ENCODE measurements at regions not wholly inside any gene's neighbourhood (a gene's known extent, or its start where the extent isn't known, plus 50 kb on each side); places are given as distances from the start of the nearest gene placed in this dataset.
"Not testable (repeated sequence)": the region's sequence is repeated elsewhere in the genome, so short reads cannot be mapped to it uniquely, and the experiment has no call there.

DNA sequence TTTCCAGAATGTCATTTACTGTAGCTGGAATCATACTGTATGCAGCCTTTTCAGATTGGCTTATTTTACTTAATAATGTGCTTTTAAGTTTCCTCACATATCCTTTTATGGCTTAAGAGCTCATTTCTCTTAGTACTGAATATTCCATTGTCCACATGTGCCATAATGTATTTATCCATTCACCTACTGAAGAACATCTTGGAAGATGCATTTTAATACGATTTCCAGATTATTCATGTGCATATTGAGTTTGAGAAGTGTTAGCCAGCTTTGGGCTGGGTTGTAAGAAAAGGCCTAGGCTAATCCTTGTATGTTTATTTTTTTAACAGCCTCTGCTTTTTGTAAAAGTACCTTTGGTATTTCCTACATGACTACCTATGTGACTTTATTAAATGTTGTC, 109.3 kb upstream of the MDFIC start:
- no peak for DNase-seq

DNA sequence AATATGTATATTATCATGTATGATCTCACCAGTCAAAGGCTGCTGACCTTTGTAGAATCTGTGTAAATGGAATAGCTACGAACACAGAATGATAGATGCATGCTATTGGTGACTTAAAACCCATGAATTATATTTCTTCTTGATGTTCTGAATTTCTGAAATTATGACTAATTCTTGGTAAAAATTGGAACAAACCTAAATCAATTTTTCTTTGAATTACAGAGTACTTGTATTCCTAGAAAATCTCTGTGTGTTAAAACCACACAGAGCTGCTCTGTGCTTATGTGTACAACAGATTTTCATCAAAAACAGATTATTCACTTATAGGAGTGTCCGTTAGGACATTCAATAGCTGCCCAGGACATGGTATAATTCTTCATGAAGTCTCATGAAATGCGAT, 108.3 kb upstream of the MDFIC start:
- DNase-seq: no peak

DNA sequence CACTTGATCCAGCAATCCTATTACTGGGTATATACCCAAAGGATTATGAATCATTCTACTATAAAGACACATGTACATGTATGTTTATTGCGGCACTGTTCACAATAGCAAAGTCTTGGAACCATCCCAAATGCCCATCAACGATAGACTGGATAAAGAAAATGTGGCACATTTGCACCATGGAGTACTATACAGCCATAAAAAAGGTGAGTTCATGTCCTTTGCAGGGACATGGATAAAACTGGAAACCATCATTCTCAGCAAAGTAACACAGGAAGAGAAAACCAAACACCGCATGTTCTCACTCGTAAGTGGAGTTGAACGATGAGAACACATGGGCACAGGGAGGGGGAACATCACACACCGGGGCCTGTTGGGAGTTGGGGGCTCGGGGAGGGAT, 104.9 kb upstream of the MDFIC start:
- not testable (repeated sequence) for DNase-seq

DNA sequence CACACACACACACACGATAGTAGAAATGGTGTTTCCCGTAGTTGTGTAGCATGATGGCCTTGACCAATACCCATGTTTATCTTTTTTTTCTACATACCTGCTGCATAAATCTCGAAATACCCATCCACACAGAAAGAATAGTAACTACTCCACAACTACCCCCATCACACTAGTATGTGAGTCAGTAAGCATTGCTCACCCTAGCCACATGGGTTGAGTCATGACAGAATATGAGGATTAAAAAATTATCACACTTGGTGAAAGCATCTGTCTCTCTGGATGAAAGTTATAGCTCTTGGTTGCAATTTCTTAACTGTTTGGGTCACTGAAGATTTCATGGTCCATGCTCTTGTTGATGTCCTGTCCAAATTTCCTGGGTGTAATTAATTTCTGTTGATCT, 103.4 kb upstream of the MDFIC start:
- DNase-seq: no peak

DNA sequence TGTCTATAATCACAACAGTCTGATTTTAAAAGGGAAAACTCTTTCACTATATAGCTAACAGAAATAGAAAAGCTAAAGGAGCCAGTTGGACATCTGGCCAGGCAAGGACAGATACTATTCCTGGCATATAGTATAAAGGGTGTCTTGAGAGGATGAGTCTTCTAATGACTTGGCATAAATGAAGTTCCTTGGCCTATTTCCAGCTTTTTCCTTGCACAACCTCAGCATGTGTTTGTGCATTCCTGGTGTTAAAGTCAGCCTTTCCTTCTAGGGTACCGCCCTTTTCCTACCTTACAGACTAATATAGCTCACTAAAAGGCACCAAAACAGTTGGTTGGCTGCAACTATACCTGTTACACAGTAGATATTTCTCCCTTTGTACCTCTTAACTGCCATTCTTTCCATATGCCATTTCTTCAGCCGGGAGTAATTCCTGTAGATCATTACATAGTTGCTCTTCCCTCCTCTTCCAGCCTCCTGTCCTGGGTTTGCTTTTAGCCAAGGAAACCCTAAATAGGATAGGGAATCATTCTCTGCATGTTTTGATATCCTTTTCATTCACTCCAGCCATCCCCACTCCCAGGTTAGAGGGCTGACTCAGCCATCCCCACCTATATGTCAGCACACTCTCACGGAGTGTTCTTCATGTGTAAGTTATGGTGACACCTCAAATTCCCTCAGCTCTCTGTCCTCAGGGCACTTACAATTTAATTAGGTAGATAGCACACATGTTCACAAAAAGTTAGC, 102.1 kb upstream of the MDFIC start:
- DNase-seq: no peak

DNA sequence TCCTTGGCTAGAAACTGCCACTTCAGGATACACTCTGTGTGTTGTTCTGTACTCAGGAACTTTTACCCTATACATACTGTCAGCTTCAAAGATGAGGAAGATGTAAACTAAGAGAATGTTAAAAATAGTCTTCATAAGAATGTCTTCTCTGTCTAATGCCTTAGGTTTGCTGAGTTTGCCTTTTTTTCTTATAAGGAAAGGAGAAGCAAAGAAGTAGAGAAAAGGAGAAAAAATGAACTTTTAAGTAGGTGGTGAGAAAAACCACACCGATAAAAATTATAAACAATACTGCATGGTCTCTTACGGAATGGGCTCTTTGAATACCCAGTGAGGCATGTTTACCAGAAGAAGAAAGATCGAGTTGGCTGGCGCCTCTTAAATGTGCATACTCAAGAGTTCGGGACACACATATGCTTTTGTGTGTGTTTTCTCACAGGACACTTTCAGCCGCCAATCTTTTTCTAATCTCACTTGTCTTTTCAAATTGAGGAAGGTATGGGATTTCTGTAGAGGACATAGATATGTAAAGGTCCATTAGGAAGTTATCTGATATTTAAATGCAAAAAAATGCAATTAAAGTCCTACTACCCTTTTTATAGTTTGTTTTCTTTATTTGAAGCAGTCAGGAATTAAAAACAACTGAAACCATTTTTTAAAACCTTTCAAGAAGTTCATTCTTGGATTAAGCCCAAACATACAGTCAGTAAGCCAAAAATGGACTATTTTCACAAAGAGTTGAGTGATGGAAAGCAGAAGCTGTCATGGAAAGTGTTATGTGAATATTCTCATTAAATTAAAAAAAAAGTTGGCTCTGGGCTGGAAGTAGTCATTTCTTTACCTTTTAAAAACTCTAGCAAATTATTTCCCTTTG, 100.6 kb upstream of the MDFIC start:
- no peak for DNase-seq

DNA sequence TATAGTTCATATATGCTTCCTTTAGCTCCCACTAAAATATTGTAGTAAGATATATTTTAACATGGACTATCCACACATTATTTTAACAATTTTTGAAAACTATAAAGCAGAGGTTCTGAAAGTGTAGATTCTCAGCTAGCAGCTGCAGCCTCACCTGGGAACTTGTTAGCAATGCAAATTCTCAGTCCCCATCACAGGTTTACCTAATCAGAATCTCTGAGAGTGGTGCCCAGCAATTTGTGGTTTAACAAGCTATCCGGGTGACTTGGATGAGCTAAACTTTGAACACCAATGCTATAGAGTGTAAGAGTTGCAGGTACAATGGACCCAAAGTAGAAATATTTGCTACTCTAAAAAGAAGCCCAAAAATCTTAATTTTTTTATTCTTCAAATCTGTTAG, 99.8 kb upstream of the MDFIC start:
- no peak for DNase-seq

DNA sequence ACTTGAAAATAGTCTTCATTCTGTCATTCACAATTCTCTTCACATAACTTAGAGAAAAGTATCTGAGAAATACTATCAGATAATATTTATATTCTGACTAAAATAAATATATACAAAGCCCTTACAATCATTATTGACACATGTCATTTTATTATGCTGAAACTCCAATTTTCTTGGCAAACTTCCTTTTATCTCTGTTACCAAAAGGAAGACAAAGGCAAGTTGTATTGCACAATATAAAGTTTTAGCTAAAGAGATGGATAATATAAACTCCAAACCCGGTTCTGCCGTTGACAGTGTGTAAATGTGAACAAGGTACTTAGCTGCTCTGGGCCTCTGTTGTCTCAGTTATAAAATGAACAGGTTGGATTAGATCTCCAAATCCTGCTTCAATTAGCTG, 99.0 kb upstream of the MDFIC start:
- no peak for DNase-seq

DNA sequence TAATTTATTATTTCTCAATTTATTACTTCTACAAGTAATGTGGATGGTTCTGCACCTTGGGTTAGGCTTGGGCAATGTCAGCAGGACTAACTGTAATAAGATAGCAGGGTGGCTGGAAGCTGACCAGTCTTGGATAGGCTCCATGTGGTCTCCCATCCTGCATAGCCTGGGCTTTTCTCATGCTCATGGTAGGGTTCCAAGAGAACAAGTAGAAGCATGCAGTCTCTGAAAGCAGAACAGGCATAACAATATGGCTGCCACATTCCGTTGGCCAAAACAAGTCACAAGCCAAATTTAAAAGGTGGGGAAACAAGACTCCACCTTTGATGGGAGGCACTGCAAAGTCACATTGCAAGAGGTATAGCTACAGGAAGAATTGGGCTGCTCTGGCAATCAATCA, 98.6 kb upstream of the MDFIC start:
- DNase-seq: no peak

DNA sequence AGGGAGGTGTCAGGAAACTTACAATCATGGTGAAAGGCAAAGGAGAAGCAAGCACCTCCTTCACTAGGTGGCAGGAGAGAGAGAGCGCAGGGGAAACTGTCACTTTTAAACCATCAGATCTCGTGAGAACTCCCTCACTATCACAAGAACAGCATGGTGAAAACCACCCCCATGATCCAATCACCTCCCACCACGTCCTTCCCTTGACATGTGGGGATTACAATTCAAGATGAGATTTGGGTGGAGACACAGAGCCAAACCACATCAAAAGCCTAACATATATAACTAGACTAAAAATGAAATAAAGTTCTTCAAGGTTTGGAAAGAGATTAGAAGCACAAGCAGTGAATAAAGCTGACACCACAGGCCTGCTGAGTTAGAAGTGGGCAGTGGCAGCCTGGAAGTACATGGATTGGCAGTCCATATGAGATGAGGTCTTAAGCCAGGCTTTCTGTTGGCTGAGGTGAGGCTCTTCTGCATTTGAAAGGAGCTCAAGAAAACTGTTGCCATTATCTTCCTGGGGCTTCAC, 96.4 kb upstream of the MDFIC start:
- DNase-seq: no peak

DNA sequence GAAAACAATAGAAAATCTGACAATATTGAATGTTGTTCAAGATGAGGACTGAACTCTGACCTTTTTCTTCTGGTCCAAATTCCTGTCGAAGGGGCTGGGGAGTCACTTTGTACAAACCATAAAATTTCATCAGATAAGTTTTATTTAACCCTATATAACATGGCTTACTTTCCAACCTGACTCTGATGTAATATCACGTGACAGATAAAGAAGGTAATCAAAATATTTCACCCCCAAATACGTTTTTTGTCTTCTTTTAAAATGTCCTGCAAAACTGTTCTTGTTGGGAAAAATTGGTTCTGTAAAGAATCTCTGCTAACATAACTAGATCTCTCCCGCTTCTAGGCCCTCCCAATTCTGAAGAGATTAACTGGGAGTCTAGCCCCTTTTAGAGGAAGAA, 90.9 kb upstream of the MDFIC start:
- no peak for DNase-seq

DNA sequence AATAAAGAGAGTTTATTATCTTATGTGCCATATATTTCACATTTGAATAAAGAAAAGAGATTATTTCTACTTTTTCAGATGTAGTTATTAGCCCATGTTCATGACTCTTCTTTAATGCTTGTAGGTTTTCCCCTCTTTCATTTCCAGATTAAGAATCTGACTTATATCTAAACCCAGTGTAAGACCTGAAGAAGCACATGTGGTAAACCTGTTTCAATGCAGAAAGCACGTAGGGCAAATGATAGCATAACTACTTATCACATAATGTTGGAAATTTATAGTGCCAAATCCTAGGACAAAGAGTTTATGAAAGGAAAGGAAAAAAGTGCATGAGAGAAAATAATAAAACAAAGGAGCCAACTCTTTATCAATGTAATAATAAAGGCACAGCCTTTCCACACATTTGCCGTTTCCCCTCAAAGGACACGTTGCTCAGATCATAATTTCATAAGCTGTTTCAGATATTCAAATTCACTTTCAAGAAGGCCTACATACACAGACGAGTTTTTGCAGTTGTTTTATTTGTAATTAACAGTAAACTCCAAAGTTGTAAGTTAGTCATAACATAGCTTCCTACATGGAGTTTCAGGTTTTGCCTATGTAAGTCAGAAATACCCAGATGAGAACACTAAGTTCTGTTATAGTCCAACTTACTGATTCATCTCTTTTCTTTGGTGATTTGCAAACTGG, 88.8 kb upstream of the MDFIC start:
- no peak for DNase-seq

DNA sequence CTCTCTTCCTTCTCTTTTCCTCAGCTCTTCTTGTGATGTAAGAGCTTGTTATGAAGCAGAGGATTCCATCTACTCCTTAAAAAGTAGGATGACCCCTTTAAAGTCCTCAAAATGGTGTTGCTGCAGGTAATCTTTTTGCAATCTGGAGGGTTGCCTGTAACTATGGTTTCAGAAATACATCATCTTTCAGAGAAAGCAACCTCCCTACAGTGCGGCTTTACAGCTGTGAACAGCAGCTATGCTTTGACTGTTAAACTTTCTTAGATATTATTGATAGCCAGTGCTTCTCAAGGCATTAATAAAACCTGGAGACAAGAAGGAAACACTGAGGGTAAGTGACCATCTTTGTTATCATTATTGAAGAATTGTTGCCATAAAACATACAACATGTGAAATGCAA, 86.6 kb upstream of the MDFIC start:
- no peak for DNase-seq

DNA sequence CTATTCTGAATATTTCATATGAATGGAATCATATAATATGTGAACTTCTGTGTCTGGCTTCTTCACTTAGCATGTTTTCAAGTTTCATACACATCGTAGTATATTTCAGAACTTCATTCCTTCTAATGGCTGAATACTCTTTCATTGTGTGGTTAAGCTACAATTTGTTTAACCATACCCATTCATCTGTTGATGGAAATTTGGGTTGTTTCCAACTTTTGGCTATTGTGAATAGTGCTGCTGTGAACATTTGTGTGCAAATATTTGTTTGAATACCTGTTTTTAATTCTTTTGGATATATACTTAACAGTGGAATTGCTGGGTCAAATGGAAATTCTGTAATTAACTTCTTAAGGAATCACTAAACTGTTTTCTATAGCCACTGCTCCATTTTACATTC, 86.0 kb upstream of the MDFIC start:
- DNase-seq: no peak

DNA sequence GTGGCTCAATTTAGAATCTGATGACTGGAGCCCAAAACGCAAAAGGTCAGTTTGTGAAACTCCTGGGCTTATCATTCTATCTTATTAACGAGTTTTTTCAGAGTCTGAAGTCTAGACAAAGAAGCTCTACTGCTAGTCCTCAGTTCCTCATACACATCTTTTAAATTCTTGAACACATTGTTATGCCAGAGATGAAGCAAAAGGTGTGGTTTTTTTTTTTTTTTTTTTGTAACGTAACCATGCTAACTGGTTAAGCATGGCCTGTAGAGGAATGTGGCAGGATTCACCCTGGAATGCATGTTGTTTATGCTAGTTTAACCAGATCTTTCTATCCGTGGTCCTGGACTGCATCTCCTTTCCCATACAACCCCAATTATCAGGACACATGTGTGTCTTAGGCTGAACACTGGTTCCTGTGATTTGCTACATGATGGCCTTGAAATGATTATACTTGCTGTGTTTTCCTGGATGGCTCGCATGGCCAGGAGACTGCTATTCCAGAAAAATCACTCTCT, 79.3 kb upstream of the MDFIC start:
- no peak for DNase-seq

DNA sequence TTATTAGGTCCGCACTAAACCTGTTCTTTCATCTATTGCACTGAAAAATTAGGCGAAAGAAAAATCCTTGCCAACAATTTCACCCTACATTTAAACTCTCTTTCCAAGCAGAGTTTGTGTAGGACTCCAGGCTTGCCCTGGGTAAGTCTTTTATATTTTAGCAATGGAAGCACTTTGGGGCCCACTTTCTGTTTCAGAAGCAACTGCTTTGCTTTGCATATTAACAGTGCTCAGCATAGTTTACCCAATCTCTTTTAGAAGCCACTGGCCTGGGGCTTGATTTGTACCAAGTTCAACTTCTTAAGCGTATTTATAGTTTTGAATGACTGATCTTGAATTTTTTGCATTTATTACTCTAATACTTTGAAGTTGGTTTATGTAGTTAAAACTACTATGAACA, 78.8 kb upstream of the MDFIC start:
- DNase-seq: no peak

DNA sequence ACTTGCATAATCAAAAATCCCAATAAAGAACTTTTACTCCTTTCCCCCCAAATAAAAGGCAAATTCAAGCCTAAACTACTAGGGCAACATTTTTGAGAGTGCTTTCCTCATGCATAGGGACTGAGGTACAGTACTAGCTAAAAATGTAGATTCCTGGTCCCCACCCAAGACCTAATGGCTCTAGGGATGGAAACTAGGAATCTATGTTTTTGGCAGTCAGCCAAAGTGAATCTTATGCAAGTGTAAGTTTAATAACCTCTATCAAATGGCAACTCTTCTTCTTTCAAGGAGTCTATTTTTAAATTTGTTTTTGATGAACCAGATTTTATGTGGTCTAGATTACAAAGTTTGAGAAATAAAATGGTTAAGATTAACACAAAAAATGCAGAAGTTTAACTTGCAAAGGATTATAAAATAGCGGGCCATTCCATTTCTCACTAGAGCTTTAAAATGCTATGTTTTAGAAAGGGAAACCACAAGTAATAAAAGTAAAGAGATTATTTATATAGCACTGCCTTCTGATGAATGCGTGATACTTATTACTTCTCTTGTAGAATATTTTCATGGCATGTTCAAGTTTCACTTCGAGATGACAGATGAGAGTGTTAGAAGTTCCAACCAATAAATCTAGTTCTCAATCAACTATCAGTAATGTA, 70.4 kb upstream of the MDFIC start:
- no peak for DNase-seq

DNA sequence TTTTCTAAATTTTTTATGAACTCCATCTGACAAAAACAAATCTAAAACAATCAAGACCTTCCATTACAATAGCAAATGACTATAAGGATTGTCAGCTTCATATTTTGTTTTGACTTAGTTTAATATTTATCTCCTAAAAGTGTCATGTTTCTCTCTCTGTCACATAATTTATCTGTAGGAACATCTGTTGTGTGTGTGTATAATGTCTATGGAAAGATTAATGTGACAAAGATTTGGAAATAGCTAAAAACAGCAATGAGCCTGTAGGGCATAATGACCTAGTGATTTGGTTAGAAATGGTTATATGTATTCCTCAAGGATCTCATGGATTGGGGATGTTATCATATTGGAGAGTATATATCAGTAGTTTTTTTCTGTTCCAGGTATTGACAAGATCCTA, 69.6 kb upstream of the MDFIC start:
- no peak for DNase-seq

DNA sequence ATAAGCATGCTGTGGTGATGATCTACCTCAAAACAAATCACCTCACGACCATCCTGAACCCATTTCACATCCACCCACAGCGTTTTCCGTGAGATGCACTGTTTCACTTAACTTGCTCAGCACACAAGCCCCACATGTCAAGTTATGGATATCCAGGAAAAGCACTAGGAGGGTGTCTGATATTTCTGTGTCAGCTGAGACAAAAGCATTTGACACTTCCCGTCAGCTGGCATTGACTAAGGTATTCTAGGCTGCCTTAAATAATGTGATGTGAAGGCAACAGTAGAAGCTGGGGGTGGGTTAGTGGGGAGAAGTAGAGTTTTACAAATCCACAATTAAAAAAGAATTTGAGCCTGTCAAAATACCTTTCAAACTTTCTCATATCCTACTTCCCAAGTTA, 68.7 kb upstream of the MDFIC start:
- DNase-seq: no peak

DNA sequence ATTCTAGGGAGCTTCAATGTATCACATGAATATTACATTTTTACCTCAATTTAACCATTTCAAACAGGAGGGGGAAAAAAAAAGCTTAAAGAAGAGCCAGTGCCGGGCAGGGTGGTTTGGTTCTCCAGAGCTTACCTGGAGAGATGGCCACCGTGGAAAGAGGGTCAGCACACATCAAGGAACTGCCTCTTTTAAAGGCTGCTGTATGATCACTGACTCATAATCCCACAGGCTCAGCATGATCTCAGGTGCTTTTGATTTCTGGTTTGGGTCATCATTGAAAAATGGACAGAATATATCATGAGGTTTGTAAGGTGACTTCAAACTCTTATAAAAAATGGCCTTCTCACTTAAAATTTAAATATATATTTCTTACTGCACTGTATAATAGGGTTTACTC, 67.5 kb upstream of the MDFIC start:
- DNase-seq: no peak

DNA sequence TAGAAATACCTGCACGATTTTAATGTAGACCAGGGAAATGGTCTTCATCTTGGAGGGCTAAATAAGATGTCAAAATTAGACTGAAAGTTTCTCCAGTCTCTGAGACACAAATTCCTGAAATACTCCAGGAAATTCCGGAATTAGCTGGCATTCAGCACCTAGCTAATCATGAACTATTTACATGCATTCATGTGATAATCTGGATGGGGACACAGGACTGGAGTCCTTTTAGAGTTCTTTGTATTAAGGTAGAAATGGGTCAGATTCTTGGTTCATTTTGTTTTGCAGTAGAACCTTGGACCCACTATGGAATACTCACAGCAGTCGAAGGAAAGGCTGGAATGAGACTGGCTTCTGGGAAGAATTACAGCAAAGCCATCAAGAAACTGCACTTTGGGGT, 65.3 kb upstream of the MDFIC start:
- no peak for DNase-seq

DNA sequence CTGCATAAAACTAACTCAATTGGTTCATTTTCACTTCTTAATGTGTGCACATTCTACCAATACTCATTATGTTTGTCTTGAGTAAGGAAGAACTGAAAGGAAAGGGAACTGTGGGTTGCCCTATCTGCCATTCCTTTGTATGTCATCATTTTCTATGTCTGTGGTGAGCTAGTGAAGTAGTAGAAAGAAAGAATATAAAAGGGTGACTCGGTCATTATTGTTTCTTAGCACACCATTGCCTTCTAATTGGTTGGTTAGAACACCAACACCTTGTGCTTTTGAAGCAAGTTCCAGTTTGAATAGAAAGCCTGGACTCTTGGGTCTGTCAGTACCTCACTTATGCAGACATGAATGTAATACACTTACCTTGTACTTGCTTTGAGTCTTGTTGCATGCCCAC, 64.3 kb upstream of the MDFIC start:
- DNase-seq: no peak

DNA sequence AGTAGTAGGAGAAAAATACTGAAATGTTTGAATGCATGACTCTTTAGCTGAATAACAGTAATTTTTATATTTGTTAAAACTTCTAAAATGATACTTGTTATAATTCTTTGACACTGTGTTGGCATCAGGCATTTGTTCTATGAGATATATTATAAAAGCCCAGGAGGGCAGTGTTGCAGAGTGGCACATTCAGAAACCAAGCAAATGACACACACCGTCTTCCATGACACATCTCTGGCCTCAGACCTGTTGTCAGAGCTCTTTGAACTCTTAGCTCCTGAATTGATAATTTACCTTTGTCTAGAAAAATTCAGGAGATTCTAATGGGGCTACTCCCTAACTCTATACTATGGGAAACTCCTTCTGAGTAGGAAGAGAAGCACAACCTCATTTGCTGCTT, 62.4 kb upstream of the MDFIC start:
- DNase-seq: no peak

Measured in DMS79 treated with DMSO at 0.1 percent for 48 hours (cell line).